ENCODE measurements at regions not wholly inside any gene's neighbourhood (a gene's known extent, or its start where the extent isn't known, plus 50 kb on each side); places are given as distances from the start of the nearest gene placed in this dataset.
"Not testable (repeated sequence)": the region's sequence is repeated elsewhere in the genome, so short reads cannot be mapped to it uniquely, and the experiment has no call there.

DNA sequence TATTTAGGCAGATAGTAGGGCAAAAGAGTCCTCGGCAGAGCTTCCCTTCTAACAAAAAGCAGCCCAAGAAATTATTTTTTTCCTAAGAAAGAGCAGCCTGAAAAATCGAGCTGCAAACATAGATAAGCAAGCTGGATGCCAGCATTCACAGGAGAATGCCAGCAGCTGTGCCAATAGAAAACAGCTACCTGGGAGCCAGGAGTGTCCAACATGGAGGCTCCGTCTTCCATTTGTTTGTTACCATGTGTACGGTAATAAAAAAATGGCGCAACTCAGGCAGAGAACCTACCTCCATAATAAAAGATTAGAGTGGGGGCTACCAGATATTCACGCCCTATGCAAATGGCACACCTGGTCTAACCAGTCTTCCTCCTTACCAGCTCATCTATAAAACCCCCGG is 77.6 kb upstream of the IPO5 start:
- no peak for DNase-seq (ENCODE audit: low spot score)

GRCh38 chr13:97878431-97879375 is 74.8 kb upstream of the IPO5 start:
- no peak for DNase-seq (ENCODE audit: low spot score)

DNA sequence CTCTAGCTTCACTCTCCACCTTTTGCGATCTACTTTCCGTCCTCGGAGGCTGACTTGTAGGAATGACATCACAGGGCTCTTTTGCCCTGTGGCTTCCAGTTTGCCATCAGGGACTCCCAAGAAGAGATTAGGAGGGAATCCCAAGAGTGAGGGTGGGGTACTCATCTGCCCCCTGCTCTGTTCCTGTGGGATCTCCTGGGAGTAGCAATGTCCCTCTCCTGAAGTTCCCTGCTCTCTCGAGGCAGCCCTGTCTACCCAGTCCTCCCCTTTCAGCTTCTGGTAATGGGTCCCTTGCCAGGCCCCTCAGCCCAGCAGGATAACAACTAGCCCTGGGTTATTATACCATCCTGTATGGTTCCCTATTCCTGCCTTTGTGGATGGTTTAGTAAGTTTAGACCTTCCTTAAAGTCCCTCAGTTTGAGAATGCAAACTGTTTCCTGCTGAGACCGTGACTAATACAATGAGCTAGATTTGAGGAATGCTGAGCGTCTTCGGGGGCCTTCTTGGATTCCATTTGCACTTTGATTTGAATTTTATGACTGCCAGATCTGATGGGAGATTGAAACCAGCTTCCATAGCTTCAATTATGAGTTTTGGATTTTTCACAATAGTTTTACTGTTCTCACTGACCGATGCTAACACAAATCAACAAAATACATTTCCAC is 73.7 kb upstream of the IPO5 start:
- peak; percentile 70 for DNase-seq (ENCODE audit: low spot score)

DNA sequence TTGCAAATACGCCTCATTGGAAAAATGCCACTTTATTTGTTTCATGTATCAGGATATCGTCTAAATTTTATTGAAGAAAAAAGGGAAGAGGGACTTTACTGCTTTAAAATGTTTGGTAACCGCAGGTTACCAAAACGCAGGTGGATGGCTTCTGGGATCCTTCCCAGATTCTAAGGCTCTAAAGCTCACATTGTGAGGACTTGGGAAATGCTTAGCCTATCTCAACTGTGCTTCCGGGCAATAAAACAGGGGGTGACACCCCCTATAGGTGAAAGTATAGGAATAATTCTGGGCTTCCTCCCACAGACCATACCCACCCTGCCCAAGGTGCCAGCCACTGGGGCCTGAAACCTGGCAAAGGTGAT is 73.2 kb upstream of the IPO5 start:
- DNase-seq (ENCODE audit: low spot score), result no peak

DNA sequence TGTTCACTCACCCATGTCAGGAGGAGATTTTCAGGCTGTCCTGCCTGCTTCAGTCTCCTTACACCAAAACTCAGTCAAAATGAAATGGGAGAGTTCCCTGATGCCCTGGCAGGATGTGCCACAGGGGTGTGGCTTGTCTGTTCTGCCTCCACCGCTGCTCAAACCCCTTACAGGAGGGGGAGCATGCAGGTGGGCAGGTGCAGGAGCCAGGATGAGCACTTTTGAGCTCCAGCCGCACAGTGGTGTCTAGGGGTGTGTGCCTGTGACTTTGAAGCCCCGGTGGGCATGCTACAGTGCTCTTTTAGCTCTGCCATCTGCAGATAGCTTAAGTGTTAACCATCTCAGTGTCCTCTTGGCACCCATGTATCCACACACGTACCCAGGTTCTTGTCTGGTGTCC is 71.9 kb upstream of the IPO5 start:
- DNase-seq (ENCODE audit: low spot score), result no peak

- no peak for DNase-seq (ENCODE audit: low spot score)
These were observed 70.1 kb upstream of the IPO5 start for GRCh38 chr13:97883396-97883795.

GRCh38 chr13:97884707-97885468 is 68.6 kb upstream of the IPO5 start:
- DNase-seq (ENCODE audit: low spot score), result no peak

DNA sequence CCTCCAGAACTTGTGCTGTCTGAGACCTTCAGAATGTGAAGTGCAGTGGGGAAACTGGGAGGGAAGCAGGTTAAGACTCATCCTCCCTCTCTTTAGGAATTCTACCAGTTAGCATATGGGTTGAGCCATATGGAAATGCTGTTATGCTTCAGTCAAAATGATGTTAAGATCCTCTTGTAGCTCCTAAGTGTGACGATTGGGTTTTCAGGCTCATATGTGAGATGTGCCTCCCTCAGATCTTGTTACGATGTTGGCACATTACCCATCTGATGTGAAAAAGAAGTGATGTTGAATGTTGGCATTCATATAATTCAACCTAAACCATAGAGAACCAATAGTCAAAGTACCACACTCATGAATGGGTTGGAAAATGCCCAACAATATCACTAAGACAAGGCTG is 67.8 kb upstream of the IPO5 start:
- DNase-seq (ENCODE audit: low spot score), result no peak

DNA sequence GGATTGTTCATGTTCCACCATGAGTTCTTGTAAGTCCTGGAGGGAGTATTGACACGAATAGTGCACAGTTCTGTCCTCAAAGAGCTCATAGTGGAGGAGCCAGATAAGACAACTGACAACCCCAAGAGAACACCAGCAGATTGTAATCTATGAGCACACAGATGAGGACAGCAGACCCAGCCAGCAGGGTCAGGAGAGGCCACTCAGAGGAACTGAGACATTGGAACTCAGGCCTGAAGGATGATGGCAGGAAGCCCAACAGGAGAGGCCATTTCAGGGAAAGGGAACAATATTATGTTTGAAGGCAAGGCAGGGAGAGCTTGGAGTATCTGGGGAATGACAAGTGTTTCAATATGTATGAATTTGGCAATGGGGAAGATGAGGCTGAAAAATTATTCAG is 63.7 kb upstream of the IPO5 start:
- DNase-seq (ENCODE audit: low spot score), result no peak

- no peak for DNase-seq (ENCODE audit: low spot score)
These were observed 62.9 kb upstream of the IPO5 start for GRCh38 chr13:97890573-97890972.

- not testable (repeated sequence) for DNase-seq (ENCODE audit: low spot score)
These were observed 61.5 kb upstream of the IPO5 start for GRCh38 chr13:97891964-97892363.

- no peak for DNase-seq (ENCODE audit: low spot score)
These were observed 60.8 kb upstream of the IPO5 start for GRCh38 chr13:97892717-97893116.

GRCh38 chr13:97895383-97895782 is 58.1 kb upstream of the IPO5 start:
- no peak for DNase-seq (ENCODE audit: low spot score)

- no peak for DNase-seq (ENCODE audit: low spot score)
These were observed 57.0 kb upstream of the IPO5 start for GRCh38 chr13:97896446-97896845.

- DNase-seq (ENCODE audit: low spot score), result no peak
These were observed 51.8 kb upstream of the IPO5 start for GRCh38 chr13:97901716-97902115.
